ENCODE measurements at regions not wholly inside any gene's neighbourhood (a gene's known extent, or its start where the extent isn't known, plus 50 kb on each side); places are given as distances from the start of the nearest gene placed in this dataset.

DNA sequence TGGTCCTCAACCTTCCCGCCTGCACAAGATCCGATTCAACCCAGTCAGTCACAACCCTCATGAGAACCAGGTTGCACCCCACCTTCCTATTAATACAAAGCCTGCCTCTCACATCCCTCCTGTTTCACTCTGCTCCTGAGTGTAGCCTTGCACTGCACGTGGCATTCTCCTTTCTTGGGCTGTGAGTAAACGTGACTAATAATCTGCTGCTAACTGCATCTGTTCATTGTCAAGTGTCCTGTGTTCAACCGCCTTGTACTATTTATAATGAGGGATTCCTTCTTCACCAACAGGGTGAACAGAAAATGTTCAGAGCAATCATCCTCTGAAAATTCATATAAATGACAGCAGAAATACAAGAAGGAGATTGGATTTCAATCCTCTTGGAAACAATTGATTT is 1608.2 kb downstream of the SLITRK5 start:
- Histone ChIP-seq H3K4me3 (no peak overlapping the region), H3K9me2 (ENCODE audit: insufficient read depth) (no peaks in the 10 kb centered on the region), H3K4me2 (no peak overlapping the region), H3K36me3 (ENCODE audit: insufficient read depth) (no peaks in the 10 kb centered on the region), H3K27me3 (ENCODE audit: insufficient read depth) (no peaks in the 10 kb centered on the region), H3K27ac (ENCODE audit: low read depth) (no peak overlapping the region), H3F3A (replicated peaks; ENCODE audit: low read depth) (no peaks in the 10 kb centered on the region), H2AFZ (0 out of 2 replicates have a peak overlapping the region, but pooled peaks have one; percentile 29), H4K20me1 (replicated peaks; ENCODE audit: insufficient read depth) (no peaks in the 10 kb centered on the region), H3K4me1 (ENCODE audit: insufficient read depth) (no peaks in the 10 kb centered on the region), H3K79me2 (replicated peaks; ENCODE audit: insufficient read depth) (no peaks in the 10 kb centered on the region)
- DNase-seq (ENCODE audit: low spot score), result no peak
- no peak for ATAC-seq
- Mint-ChIP-seq H3K4me3 (no peak overlapping the region), H3K9me3 (no peaks in the 10 kb centered on the region), H3K27ac (peak overlapping the region; percentile 33), H3K36me3 (ENCODE audit: low read depth) (no peaks in the 10 kb centered on the region), H3K4me1 (no peaks in the 10 kb centered on the region), H3K27me3 (ENCODE audit: insufficient read depth, low read depth, poor library complexity) (no peaks in the 10 kb centered on the region)
- TF ChIP-seq CREB1 (CRISPR knock-in tag; IDR thresholded peaks at IDR 0.05; ENCODE audit: low read depth) (no peak), ZNF331 (CRISPR knock-in tag; IDR thresholded peaks at IDR 0.05; ENCODE audit: low read depth) (no peak), EZH2phosphoT487 (IDR thresholded peaks at IDR 0.05; ENCODE audit: unreplicated experiment) (no peak), ZNF462 (CRISPR knock-in tag; IDR thresholded peaks at IDR 0.05) (no peak), CTCF (conservative IDR thresholded peaks at IDR 0.05; ENCODE audit: low read depth in 2 of 2) (no peak), JUNB (IDR thresholded peaks at IDR 0.05; ENCODE audit: unreplicated experiment) (no peak), NANOG (IDR thresholded peaks at IDR 0.05; ENCODE audit: borderline replicate concordance) (no peak), REST (IDR thresholded peaks at IDR 0.05; ENCODE audit: unreplicated experiment) (no peak), ETS1 (IDR thresholded peaks at IDR 0.05) (no peak), STAT1 (IDR thresholded peaks at IDR 0.05; ENCODE audit: unreplicated experiment) (no peak), POLR2AphosphoS5 (IDR thresholded peaks at IDR 0.05; ENCODE audit: low read depth) (no peak)

All from GM23338 (cell line).